Coronary artery (tissue), 2 donors: ENCODE measurements at regions not wholly inside any gene's neighbourhood (a gene's known extent, or its start where the extent isn't known, plus 50 kb on each side); places are given as distances from the start of the nearest gene placed in this dataset.
"Not testable (repeated sequence)": the region's sequence is repeated elsewhere in the genome, so short reads cannot be mapped to it uniquely, and the experiment has no call there.

ENCODE experiments used
- DNase-seq: peaks from one replicate; pipeline ENCODE4 v3.0.0-alpha.2; 2017; ENCODE audit warnings: low spot score
- H3K27ac ChIP-seq, 2 donors: fragments of 200-600 bp; sonication (generic); one replicate each; pipeline ENCODE4 v1.5.1; 2016 to 2019
- H3K4me3 ChIP-seq: fragments of 200-600 bp; sonication (generic); 2 replicates; pipeline ENCODE4 v1.5.1; 2016; ENCODE audit warnings: mild to moderate bottlenecking, moderate library complexity
- CTCF ChIP-seq: fragments of 200-600 bp; sonication (generic); IDR thresholded peaks from one replicate; pipeline ENCODE4 v1.5.1; 2019; ENCODE audit warnings: antibody characterized with exemption

- Histone ChIP-seq H3K4me3 (no peak overlapping the region), H3K27ac (no peak overlapping the region)
- TF ChIP-seq CTCF = no peak
- DNase-seq = no peak
Observed at GRCh38 chr14:96711559-96712267, 85.5 kb upstream of the VRK1 start.

- no peak for TF ChIP-seq CTCF
- Histone ChIP-seq H3K4me3 (no peak overlapping the region), H3K27ac (no peak overlapping the region)
- DNase-seq = no peak
Observed at GRCh38 chr14:96713426-96713825, 83.8 kb upstream of the VRK1 start.

DNA sequence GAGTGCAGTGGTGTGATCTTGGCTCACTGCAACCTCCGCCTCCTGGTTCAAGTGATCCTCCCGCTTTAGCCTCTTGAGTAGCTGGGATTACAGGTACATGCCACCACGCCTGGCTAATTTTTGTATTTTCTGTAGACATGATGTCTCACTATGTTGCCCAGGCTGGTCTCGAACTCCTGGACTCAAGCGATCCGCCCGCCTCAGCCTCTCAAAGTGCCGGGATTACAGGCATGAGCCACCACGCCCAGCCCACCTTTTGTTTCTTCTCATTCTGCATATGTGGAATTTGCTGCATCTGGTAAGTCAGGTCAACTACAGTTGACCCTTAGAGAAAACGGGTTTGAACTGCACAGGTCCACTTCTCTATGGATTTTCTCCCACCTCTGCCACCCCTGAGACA is 82.6 kb upstream of the VRK1 start:
- not testable (repeated sequence) for H3K27ac ChIP-seq, DNase-seq, H3K4me3 ChIP-seq

DNA sequence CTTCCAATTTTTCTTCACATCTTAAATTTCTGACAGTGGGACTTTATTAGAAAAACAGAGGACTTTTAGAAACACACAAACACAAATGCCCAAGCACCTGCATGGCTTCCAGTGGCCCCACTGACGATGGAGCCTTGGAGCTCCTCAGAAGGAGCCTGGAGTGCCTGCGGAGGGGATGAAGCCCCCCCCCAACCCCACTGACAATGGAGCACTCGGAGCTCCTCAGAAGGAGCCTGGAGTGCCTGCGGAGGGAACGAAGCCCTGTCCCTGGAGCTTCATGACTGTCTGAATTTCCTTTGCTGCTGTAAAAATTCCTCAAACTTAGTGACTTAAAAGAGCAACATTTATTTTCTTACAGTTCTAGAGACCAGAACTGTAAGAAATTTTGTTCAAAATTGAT is 80.1 kb upstream of the VRK1 start:
- no peak overlapping the region for H3K4me3 ChIP-seq
- no peak for DNase-seq
- H3K27ac ChIP-seq = no peak overlapping the region
- TF ChIP-seq CTCF = no peak

DNA sequence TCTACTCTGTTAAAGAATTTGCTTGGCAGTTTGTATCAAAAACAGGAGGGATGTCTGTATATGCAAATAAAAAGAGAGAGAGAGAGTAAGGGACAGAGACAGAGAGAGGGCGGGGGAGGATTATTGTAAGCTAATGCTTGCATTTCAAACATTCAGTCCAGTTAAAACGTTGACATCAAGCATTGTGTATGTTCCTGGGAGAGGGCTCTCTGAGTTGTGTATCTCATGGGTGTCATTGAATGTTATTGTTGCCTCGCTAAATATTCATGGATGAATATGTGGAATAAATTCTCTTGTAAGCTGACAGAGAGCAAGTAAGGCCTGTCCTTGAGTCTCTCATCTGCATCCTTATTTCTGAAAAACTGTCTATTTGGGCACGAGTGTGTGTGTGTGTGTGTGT is 78.8 kb upstream of the VRK1 start:
- no peak for TF ChIP-seq CTCF

DNA sequence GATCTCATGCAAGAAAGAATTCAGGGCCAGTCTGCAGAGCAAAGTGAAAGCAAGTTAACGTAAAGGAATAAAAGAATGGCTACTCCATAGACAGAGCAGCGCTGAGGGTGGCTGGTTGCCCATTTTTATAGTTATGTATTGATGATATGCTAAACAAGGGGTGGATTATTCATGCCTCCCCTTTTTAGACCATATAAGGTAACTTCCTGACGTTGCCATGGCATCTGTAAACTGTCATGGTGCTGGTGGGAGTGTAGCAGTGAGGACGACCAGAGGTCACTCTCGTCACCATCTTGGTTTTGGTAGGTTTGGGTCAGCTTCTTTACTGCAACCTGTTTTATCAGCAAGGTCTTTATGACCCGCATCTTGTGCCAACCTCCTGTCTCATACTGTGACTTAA is 76.5 kb upstream of the VRK1 start:
- not testable (repeated sequence) for H3K4me3 ChIP-seq, H3K27ac ChIP-seq, DNase-seq

More for the DNA sequence above, 78.8 kb upstream of the VRK1 start:
- Histone ChIP-seq H3K4me3 (no peak overlapping the region), H3K27ac (no peak overlapping the region)
- no peak for DNase-seq

DNA sequence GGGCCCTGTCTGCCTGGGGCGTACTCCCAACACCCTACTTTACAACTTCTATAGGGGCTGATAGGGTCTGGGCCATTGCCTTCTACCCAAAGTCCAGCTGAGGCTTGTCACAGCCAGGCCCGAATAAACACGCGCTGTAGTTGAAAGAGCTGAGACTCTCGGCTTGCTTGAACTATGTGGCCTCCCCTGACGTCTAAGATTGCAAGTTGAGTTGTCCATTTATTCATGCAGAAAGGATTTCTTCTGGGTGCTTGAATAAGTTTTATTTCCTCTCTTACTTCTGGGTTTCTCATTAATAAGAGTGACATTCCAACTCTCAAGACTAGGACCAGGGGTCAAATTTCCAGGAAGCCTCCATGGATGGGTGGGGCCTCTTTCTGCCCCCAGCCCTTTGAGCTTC is 74.4 kb upstream of the VRK1 start:
- TF ChIP-seq CTCF = no peak
- no peak for DNase-seq
- no peak overlapping the region for H3K27ac ChIP-seq
- no peak overlapping the region for H3K4me3 ChIP-seq

DNA sequence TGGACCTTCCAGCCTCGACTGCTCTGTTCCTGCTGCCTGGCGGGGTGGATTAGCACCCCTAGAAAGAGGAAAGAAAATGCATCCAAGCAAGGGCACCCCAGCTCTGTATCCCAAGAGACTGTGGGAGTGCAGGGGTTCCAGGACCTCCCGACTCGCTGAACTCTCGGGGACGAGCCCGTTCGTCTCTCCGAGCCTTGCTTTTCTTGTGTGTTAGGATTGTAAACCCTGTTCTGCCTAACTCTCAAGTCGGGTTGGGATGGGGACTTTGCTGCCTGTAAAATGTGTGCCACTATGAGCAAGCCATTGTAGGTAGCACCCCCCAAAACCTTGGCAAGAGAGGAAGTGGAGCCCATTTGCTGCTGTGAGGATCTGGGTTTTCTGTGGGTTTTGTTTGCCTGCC is 73.2 kb upstream of the VRK1 start:
- Histone ChIP-seq H3K27ac (no peak overlapping the region), H3K4me3 (no peak overlapping the region)
- no peak for DNase-seq
- TF ChIP-seq CTCF = no peak
